ENCODE measurements at regions not wholly inside any gene's neighbourhood (a gene's known extent, or its start where the extent isn't known, plus 50 kb on each side); places are given as distances from the start of the nearest gene placed in this dataset.
"Not testable (repeated sequence)": the region's sequence is repeated elsewhere in the genome, so short reads cannot be mapped to it uniquely, and the experiment has no call there.

DNA sequence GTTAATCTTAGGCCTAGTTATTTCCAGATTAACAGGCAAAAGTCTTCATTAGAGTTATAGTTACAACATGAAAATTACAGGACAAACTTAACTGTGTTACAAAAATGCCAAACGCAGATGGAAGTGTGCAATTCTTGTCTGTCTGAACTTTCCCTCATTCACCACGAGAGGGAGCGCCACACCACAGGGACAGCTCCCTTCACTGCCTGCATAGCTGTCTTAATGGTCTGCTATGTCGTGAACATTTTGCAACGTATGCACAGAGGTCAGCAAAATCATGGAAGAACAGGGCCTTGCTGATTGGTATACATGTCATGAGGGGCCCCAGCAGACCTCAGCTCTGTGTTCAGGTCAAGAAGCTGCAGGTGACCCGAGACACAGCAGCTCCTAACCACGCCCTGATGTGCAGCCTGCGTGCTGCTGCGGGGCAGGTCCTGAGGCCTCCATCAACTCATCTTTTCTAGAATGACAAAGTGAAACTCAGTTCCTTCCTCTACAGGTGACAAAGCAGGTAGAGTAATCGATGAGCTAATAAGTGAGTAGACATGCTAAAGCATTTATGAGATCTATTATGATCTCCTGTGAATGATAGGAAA, 78.8 kb upstream of the ATP8B1 start:
- peak; percentile 22 for DNase-seq (ENCODE audit: low read depth)

DNA sequence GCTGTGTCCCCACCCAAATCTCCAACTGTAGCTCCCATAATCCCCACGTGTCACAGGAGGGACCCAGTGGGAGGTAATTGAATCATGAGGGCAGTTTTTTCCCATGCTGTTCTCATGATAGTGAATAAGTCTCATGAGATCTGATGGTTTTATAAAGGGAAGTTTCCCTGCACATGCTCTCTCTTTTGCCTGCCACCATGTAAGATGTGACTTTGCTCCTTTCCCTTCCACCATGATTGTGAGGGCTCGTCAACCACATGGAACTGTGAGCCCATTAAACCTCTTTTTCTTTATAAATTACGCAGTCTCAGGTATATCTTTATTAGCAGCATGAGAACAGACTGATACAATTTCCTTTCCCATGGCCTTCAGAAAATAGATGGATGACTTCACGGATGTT, 76.8 kb upstream of the ATP8B1 start:
- DNase-seq (ENCODE audit: low read depth), result not testable (repeated sequence)

DNA sequence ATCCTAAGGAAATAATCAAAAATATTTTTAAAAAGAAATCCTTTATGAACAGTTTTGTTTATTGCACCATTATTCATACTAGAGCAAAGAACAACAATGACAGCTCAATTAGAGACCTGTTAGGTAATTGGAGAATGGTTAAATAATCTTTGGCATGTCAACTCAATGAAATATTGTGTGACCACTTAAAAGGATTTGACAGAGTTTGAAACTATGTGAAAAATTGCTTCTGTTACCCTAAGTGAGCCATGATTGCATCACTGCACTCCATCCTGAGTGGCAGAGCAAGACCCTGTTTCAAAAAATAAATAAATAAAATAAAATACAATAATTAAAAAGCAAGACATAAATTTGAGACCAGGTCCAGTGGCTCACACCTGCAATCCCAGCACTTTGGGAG, 66.1 kb upstream of the ATP8B1 start:
- DNase-seq (ENCODE audit: low read depth), result no peak

DNA sequence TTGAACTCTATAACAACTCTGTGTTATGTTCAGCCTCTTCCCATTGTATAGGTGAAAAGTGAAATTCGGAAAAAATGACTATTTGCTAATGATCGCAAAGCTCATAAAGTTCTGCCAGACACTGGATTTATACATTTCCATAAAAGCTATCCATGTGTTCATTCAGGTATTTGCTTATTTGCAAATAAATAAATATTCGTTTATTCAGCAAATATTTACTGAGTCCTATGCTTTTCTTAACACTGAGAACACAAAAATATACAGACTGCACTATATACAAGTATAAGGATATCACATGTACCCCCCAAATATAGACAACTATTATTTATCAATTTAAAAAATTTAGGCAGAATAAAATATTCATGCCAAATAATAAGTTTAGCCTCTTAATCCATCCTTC, 63.2 kb upstream of the ATP8B1 start:
- no peak for DNase-seq (ENCODE audit: low read depth)

DNA sequence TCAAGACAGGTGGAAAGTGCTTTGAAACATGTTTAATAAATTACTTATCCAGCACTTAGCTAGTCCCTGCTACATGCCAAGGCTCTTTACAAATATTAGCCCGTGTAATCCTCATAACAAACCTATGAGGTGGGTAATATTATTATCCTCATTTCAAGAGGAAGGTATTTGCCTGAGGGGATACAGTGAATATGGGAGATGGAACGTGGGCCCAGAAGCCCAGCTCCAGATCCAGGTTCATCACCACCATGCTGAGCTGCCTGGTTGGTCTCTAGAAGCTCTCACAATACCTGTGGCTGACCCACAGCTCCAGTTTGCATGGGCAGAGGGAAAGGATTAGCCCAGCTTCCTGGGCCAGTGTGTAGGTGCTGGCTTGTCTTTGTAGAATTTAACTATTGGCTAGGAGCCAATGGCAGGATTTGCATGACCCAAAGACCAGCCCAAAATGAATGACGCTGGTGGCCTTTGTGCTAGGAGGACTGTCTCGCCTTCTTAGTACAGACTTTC, 61.6 kb upstream of the ATP8B1 start:
- DNase-seq (ENCODE audit: low read depth), result no peak

DNA sequence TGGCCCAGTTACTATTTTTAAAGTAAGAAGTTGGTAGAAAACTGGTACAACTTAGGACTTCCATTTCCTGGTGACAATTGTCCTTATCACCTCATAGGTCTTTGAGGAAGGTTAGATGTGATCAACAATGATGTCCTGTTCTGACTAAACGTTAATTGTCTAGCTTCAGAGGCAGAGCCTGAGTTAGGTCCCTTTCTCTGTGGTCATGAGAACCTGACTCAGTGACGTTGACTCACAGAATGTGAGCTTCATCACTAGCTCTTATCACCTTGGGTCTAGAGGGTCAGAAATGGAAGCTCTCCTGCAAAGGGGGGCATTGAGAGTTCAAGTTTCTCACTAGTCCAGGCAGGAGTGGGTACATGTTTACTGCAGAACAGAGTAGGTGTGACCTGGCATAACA, 60.6 kb upstream of the ATP8B1 start:
- DNase-seq (ENCODE audit: low read depth), result no peak

DNA sequence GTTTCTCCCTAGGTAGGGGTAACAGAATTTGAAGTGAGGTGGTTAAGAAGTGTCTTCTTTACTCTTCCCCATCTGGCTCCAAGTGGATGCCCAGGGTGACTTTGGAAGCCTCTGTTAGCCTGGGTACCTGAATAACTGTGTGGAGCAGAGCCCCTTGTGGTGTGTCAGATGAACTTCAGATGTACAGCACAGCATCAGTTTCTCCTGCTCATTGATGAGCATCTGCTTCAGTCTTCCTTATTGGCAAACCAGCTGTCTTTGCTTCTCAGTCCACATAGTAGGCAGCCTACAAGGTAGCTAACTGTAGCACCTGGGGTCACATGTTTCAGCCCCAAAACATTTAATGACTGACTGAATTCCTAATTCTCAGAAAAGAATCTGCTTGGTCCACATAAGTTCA, 56.2 kb upstream of the ATP8B1 start:
- no peak for DNase-seq (ENCODE audit: low read depth)

DNA sequence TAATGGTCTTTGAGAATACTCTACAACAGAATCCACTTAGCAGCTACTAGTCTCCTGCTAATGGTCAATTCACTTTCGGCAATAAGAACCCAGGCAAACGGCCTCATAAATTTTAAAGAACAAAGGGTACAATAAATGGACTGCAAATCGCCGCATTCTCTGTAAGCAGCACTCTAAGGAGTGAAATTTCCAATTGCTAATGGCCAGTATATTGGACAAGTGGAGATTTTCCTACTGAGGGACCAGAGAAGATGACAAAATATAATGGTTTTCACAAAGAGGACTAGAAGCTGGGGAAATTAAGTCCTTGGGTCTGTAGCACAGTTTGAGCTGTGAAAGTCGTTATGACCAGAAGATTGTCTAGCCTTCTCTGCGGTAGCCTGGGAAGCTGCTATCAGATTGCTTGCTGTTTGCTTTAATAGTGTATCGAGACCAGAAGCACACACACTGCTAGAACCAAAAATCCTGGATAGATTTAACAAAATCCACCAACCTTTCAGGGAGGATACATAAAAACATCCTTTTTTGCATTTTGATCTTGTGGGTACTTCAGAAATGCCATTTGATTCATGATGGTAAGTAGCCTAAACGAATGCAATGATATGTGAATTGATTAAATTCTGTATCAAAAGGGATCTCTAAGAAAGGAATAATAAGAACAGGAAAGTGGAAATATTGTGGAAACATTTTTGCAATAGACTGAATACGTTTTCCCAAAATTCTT, 53.6 kb upstream of the ATP8B1 start:
- no peak for DNase-seq (ENCODE audit: low read depth)

DNA sequence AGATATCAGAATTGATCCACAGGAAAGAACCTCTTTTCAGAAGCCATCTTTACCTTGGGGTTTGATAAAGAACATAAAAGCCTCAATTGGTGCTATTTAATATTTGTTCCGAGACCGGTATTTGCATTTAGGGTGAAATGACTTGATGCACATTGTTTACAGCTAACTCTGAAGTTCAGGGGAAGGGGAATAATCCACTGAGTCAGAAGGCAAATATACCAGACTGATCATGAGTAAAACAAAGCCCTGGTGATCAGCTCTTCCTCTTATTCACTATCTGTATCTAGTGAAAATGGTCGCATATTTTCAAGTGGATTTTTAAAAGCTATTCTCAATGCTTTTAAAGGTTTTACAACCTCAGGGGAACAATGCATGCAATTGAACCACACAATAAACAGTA, 53.0 kb upstream of the ATP8B1 start:
- DNase-seq (ENCODE audit: low read depth), result no peak

DNA sequence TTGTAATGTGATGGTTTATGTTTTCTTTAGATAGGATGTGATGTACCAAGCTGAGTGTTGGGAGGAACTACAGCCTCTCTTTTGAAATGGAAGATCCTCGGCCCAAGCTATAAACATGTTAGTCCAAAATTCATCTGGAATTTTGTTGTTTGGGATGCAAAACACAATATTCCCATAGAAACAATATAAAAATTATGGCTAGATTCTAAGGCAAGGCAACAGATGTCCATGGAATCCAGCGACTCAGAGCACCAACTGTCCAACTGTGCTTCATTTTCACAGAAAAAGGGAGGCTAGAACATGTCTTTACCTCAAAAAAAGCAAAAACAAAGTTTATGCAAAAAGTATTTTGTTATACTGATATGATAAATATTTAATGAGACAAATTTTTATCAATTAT, 52.4 kb upstream of the ATP8B1 start:
- no peak for DNase-seq (ENCODE audit: low read depth)

DNA sequence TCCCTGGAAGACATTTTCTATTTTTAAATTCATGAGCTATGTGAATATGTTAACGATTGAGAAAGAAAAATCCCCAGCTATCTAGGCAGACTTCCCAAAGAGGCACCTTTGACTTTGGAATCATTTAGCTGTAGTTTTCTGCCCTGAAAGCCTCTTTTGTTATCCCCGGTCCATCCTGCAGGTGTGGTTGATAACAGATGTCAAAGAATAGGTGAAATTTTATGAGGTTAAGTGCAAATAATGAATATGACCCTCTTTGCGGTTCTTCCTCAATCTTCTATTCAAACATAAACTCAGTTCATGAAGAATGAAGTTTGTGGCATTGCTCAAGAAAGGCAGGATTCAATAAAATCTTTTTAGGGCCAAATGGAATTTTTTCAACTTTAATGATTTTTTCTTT, 51.6 kb upstream of the ATP8B1 start:
- no peak for DNase-seq (ENCODE audit: low read depth)

DNA sequence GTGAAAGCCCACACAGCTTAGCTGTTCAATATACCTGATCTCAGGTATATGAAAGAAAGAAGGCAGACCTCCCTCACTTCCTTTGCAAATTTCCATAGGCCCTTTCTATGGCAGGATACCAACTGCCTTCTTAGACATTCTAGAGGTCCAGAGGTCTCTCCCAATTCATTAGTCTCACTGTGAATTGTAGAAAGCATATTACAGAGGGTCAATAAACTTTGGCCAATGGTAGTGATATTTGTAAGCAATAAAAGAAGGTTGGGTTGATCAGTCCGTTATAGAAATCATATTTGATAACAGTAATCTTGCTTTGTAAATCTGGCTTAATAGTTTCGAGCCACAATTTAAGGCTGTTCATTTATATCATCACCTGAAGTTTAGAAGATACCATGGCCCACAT, 50.7 kb upstream of the ATP8B1 start:
- no peak for DNase-seq (ENCODE audit: low read depth)

DNA sequence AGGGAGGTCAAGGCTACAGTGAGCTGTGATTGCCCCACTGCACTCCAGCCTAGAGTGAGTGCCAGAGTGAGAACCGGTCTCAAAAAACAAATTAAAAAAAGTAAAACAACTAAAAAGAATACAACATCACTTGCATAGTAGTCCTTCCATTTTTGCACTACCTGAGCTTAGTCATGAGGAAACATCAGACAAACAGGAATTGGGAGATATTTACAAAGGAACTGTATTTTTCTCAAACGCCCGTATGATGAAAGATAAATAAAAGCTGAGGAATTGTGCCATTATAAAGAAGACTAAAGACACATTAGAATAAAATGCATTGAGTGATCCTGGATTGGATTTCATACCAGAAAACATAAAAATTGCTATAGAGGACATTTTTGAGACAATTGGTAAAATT, 50.0 kb upstream of the ATP8B1 start:
- DNase-seq (ENCODE audit: low read depth), result no peak

Measured in stimulated activated CD4-positive, alpha-beta T cell treated with anti-CD3 and anti-CD28 coated beads, Interleukin-2, amount 100 ng/mL, for 4 hours (primary cell).